ENCODE measurements at regions not wholly inside any gene's neighbourhood (a gene's known extent, or its start where the extent isn't known, plus 50 kb on each side); places are given as distances from the start of the nearest gene placed in this dataset.

DNA sequence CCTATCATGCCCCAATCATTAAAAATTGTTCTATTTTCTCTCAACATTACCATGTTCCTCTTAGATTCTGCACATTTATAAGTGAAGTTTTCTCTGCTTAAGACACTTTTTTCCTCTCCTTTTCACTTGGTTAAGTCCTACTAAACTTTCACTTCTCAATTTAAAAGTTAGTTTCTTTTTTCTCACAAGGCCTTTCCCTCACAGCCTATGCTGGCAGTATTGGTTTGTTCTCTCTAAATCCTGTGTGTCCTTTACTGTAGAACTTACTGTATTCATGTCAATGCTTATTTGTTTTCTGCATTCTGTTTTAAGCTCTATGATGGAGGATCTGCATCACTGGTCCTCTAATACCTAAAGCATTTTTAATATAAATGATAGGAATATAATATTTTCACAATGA is 2816.6 kb downstream of the PCDH9 start:
- TF ChIP-seq CTCF (IDR thresholded peaks at IDR 0.05), result no peak
- TF ChIP-seq POLR2A (IDR thresholded peaks at IDR 0.05), result no peak
- no peak for TF ChIP-seq POLR2AphosphoS5 (IDR thresholded peaks at IDR 0.05)

All from prostate gland (tissue), 2 donors.